Astrocyte (in vitro differentiated cells and primary cell): ENCODE measurements at regions not wholly inside any gene's neighbourhood (a gene's known extent, or its start where the extent isn't known, plus 50 kb on each side); places are given as distances from the start of the nearest gene placed in this dataset.

Experiments
- DNase-seq: peaks from one replicate; pipeline ENCODE4 v3.0.0-alpha.2; 2010; ENCODE audit warnings: low read depth
- FAIRE-seq: peaks from 2 replicates; lab custom pipeline; 2011; peaks lifted over from hg19 to GRCh38; lab: Jason Lieb, UNC
- H2AFZ ChIP-seq: 2 replicates; pipeline ENCODE4 v1.6.0; 2012; ENCODE audit warnings: low read depth, low read length, inconsistent platforms
- H3K27ac ChIP-seq: 2 replicates; pipeline ENCODE4 v1.5.1; 2011; ENCODE audit warnings: low read depth, low read length, inconsistent platforms
- H3K27me3 ChIP-seq: 2 replicates; pipeline ENCODE4 v1.6.0; 2011; ENCODE audit warnings: low read length, inconsistent platforms; ENCODE audit not compliant: insufficient read depth
- H3K36me3 ChIP-seq: 2 replicates; pipeline ENCODE4 v1.5.1; 2011; ENCODE audit warnings: low read length, inconsistent platforms; ENCODE audit not compliant: insufficient read depth
- H3K4me1 ChIP-seq: 2 replicates; pipeline ENCODE4 v1.5.1; 2011; ENCODE audit warnings: low read length, inconsistent platforms; ENCODE audit not compliant: insufficient read depth
- H3K4me2 ChIP-seq: 2 replicates; pipeline ENCODE4 v1.6.0; 2012; ENCODE audit warnings: low read length, inconsistent platforms
- H3K4me3 ChIP-seq: 2 replicates; pipeline ENCODE4 v1.5.1; 2011; ENCODE audit warnings: low read depth, mild to moderate bottlenecking, low read length, inconsistent platforms; ENCODE audit not compliant: insufficient read depth
- H3K79me2 ChIP-seq: 2 replicates; pipeline ENCODE4 v1.6.0; 2012; ENCODE audit warnings: mild to moderate bottlenecking, low read length, inconsistent platforms; ENCODE audit not compliant: insufficient read depth
- H3K9ac ChIP-seq: 2 replicates; pipeline ENCODE4 v1.6.0; 2012; ENCODE audit warnings: mild to moderate bottlenecking, low read length, inconsistent platforms
- H3K9me3 ChIP-seq: 2 replicates; pipeline ENCODE4 v1.5.1; 2012; ENCODE audit warnings: low read depth, mild to moderate bottlenecking, low read length, inconsistent platforms; ENCODE audit not compliant: insufficient read depth
- H4K20me1 ChIP-seq: 2 replicates; pipeline ENCODE4 v1.6.0; 2012; ENCODE audit warnings: low read length, inconsistent platforms; ENCODE audit not compliant: insufficient read depth
- H3K27ac Mint-ChIP-seq: one replicate; pipeline ENCODE4 v1.8.0; 2021; ENCODE audit warnings: mild to moderate bottlenecking, mixed read lengths; ENCODE audit not compliant: unreplicated experiment
- H3K27me3 Mint-ChIP-seq: one replicate; pipeline ENCODE4 v1.8.0; 2021; ENCODE audit warnings: low read depth, mixed read lengths; ENCODE audit not compliant: unreplicated experiment
- H3K36me3 Mint-ChIP-seq: one replicate; pipeline ENCODE4 v1.8.0; 2021; ENCODE audit warnings: low read depth, mixed read lengths; ENCODE audit not compliant: unreplicated experiment
- H3K4me1 Mint-ChIP-seq: one replicate; pipeline ENCODE4 v1.8.0; 2021; ENCODE audit warnings: low read depth, mixed read lengths; ENCODE audit not compliant: unreplicated experiment
- H3K4me3 Mint-ChIP-seq: one replicate; pipeline ENCODE4 v1.8.0; 2021; ENCODE audit warnings: mild to moderate bottlenecking, moderate library complexity, mixed read lengths; ENCODE audit not compliant: unreplicated experiment
- H3K9me3 Mint-ChIP-seq: one replicate; pipeline ENCODE4 v1.8.0; 2021; ENCODE audit warnings: mild to moderate bottlenecking, mixed read lengths; ENCODE audit not compliant: unreplicated experiment
- EZH2 ChIP-seq: IDR thresholded peaks from 2 replicates; pipeline ENCODE4 v1.6.1; 2012; ENCODE audit warnings: mild to moderate bottlenecking, low read length, inconsistent platforms; ENCODE audit not compliant: insufficient read depth
- TF ChIP-seq, protein P1 (sequence below): IDR thresholded peaks from 2 replicates; pipeline ENCODE4 v1.5.1; 2011; ENCODE audit warnings: low read depth, mild to moderate bottlenecking, inconsistent platforms, low read length, moderate library complexity; ENCODE audit not compliant: insufficient read depth

DNA sequence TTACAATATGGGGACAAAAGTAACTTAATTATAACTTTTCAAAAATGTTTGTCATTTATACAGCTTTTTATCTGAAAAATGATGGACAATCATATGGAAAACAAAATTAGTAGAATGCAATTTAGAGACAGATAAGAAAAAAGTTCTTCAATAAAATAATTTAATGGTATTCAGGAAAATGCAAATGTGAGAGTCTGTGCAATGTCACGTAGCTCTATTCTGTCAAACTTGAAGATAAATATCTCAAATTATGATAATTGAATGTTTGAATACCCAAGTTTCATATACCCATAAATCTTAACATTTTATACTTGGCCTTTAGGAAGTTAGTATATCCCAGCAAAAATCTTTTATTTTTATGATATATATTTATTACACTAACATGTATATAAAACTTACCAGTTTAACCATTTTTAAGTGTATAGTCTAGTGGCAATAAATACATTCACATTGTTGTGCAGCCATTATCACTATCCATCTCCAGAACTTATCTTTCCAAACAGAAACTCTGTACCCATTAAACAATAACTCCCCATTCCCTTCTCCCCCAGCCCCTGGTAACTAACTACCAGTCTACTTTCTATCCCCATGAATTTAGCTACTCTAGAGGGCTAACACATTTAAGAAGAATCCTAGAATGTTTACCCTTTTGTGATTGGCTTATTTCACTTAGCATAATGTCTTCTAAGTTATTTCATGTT lies 311.5 kb downstream of the SOCS6 start:
- Mint-ChIP-seq H3K4me1 (no peaks in the 10 kb centered on the region), H3K36me3 (no peaks in the 10 kb centered on the region), H3K4me3 (no peak overlapping the region), H3K27ac (no peak overlapping the region), H3K9me3 (peaks cover 5% of the 10 kb centered on the region), H3K27me3 (no peaks in the 10 kb centered on the region)
- H4K20me1 ChIP-seq: no peaks in the 10 kb centered on the region
- TF ChIP-seq, protein P1, sequence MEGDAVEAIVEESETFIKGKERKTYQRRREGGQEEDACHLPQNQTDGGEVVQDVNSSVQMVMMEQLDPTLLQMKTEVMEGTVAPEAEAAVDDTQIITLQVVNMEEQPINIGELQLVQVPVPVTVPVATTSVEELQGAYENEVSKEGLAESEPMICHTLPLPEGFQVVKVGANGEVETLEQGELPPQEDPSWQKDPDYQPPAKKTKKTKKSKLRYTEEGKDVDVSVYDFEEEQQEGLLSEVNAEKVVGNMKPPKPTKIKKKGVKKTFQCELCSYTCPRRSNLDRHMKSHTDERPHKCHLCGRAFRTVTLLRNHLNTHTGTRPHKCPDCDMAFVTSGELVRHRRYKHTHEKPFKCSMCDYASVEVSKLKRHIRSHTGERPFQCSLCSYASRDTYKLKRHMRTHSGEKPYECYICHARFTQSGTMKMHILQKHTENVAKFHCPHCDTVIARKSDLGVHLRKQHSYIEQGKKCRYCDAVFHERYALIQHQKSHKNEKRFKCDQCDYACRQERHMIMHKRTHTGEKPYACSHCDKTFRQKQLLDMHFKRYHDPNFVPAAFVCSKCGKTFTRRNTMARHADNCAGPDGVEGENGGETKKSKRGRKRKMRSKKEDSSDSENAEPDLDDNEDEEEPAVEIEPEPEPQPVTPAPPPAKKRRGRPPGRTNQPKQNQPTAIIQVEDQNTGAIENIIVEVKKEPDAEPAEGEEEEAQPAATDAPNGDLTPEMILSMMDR: no peak
- no peak for TF ChIP-seq EZH2
- FAIRE-seq (no peak), DNase-seq (no peak)
- no peak overlapping the region for H3K9ac ChIP-seq
- no peaks in the 10 kb centered on the region for H3K9me3 ChIP-seq
- no peak overlapping the region for H3K27ac ChIP-seq
- H2AFZ ChIP-seq: no peak overlapping the region
- no peaks in the 10 kb centered on the region for H3K27me3 ChIP-seq
- H3K4me2 ChIP-seq: no peak overlapping the region
- no peaks in the 10 kb centered on the region for H3K4me1 ChIP-seq
- no peaks in the 10 kb centered on the region for H3K79me2 ChIP-seq
- no peak overlapping the region for H3K4me3 ChIP-seq
- H3K36me3 ChIP-seq: no peaks in the 10 kb centered on the region

DNA sequence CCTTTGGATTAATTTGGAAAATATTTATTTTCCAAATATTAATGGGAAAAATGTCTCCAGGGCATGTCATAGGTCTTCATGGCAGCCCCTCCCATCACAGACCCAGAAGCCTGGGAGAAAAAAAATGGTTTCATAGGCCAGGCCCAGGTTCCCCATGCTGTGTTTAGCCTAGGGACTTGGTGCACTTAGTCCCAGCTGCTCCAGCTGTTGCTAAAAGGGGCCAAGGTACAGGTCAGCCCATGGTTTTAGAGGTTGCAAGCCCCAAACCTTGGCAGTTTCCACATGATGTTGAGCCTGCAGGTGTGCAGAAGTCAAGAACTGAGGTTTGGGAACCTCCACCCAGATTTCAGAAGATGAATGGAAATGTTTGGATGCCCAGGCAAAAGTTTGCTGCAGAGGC lies 309.6 kb downstream of the SOCS6 start:
- FAIRE-seq (no peak), DNase-seq (no peak)
- Histone ChIP-seq H3K4me1 (no peaks in the 10 kb centered on the region), H3K9ac (no peak overlapping the region), H3K36me3 (no peaks in the 10 kb centered on the region), H4K20me1 (no peaks in the 10 kb centered on the region), H3K27ac (no peak overlapping the region), H3K27me3 (no peaks in the 10 kb centered on the region), H3K4me3 (no peak overlapping the region), H2AFZ (no peak overlapping the region), H3K4me2 (no peak overlapping the region), H3K79me2 (no peaks in the 10 kb centered on the region), H3K9me3 (no peaks in the 10 kb centered on the region)
- peaks cover 2% of the 10 kb centered on the region for H3K9me3 Mint-ChIP-seq
- no peak for TF ChIP-seq EZH2
- TF ChIP-seq, protein P1: no peak
- no peaks in the 10 kb centered on the region for H3K36me3 Mint-ChIP-seq
- H3K4me3 Mint-ChIP-seq: no peak overlapping the region
- H3K4me1 Mint-ChIP-seq: no peaks in the 10 kb centered on the region
- no peak overlapping the region for H3K27ac Mint-ChIP-seq
- no peaks in the 10 kb centered on the region for H3K27me3 Mint-ChIP-seq

DNA sequence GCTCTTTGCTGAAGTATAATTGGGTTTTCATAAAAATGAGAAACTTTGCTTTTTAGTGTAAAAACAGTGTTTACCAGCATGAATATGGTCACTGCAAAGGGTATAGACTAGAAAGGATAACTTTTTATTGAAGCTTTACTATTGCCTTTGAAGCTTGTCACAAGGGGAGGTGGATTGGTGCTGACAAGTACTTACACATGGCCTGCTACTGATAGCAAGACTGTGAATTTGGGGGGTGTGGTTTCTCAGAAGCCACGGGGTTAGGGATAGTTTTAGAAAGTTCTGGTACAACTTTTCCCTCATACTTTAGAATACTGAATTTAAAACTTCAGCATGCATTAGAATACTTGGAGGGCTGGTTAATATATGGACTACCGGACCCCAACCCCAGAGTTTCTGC lies 294.1 kb downstream of the SOCS6 start:
- H3K27me3 ChIP-seq: no peaks in the 10 kb centered on the region
- no peak for DNase-seq
- H3K9ac ChIP-seq: no peak overlapping the region
- no peaks in the 10 kb centered on the region for H3K79me2 ChIP-seq
- H3K27ac ChIP-seq: no peak overlapping the region
- Mint-ChIP-seq H3K9me3 (peaks cover 17% of the 10 kb centered on the region), H3K27ac (no peak overlapping the region), H3K27me3 (no peaks in the 10 kb centered on the region), H3K36me3 (no peaks in the 10 kb centered on the region), H3K4me3 (no peak overlapping the region), H3K4me1 (no peaks in the 10 kb centered on the region)
- no peaks in the 10 kb centered on the region for H3K4me1 ChIP-seq
- H3K4me2 ChIP-seq: no peak overlapping the region
- no peak for FAIRE-seq
- no peak overlapping the region for H3K4me3 ChIP-seq
- TF ChIP-seq, protein P1: no peak
- no peak for TF ChIP-seq EZH2
- H3K36me3 ChIP-seq: no peaks in the 10 kb centered on the region
- no peaks in the 10 kb centered on the region for H4K20me1 ChIP-seq
- no peaks in the 10 kb centered on the region for H3K9me3 ChIP-seq
- no peak overlapping the region for H2AFZ ChIP-seq
